ENCODE measurements at regions not wholly inside any gene's neighbourhood (a gene's known extent, or its start where the extent isn't known, plus 50 kb on each side); places are given as distances from the start of the nearest gene placed in this dataset.

DNA sequence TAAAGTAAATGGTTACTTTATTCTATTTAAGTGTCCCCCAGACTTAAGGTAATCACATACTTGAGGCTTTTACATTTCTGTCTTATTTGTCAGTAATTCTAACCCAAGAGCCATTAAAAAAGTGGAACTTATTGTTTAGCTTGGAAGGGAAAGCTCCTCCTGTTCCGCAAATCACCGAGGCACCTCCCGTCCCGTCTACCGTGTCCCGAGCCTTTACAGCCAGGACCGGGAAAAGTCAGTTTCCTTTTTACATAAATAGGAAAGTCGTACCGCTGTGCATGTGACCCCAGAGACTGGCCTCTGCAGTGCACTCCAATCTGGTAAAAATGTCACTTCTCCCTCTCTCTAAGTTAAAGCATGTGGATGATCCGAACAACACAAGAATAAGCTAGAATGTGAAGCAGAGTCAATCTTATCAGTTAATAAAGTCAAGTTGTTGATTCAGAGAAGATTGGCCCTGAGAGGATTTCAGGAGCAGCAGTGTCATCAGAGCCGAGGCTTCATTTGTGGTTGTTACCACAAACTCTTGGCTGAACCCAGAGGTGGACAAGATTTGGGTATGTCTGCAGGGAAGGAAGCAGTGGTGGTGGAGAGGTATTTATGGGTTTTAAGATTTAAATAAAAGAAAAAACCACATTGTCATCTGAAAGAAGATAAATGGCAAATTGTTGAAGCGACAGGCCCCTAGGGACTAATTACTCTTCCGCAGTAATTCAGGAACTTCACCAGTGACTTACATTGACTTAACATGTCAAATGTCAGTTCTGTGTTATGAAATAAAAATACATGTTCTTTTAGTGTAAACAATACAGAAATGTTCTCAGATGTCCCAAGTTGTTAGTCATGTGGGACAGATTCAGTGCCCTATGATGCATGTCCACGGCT is 316.6 kb upstream of the ZNF32 start:
- FAIRE-seq = no peak
- DNase-seq (ENCODE audit: low read depth, low spot score) = no peak
- no peak overlapping the region for H3K27ac ChIP-seq (ENCODE audit: control insufficient read depth, insufficient read depth, low read length)
- no peaks in the 10 kb centered on the region for H3K36me3 ChIP-seq (ENCODE audit: control insufficient read depth in 2 of 2, extremely low read depth in 1 of 2, insufficient read depth in 2 of 2, low read length in 2 of 2)
- H2AFZ ChIP-seq (ENCODE audit: control insufficient read depth, low read length) = no peak overlapping the region
- H3K27me3 ChIP-seq (ENCODE audit: control insufficient read depth, extremely low read depth, insufficient read depth, low read length) = no peaks in the 10 kb centered on the region
- TF ChIP-seq CTCF (optimal IDR thresholded peaks at IDR 0.05 in 1 of 3, IDR thresholded peaks at IDR 0.05 in 1 of 3, conservative IDR thresholded peaks at IDR 0.05 in 1 of 3; ENCODE audit: extremely low read depth in 1 of 3, insufficient read depth in 2 of 3, low read length in 3 of 3) (no peak), EZH2 (IDR thresholded peaks at IDR 0.05; ENCODE audit: low read length) (no peak)
- no peaks in the 10 kb centered on the region for H3K9me1 ChIP-seq (ENCODE audit: control insufficient read depth, extremely low read depth, insufficient read depth, low read length)
- H3K9ac ChIP-seq (ENCODE audit: control insufficient read depth, extremely low read depth, insufficient read depth, low read length) = no peak overlapping the region
- no peaks in the 10 kb centered on the region for H3K79me2 ChIP-seq (ENCODE audit: control insufficient read depth, insufficient read depth, low read length)
- no peaks in the 10 kb centered on the region for H3K4me1 ChIP-seq (ENCODE audit: control insufficient read depth, extremely low read depth, insufficient read depth, low read length)
- H4K20me1 ChIP-seq (ENCODE audit: control insufficient read depth, extremely low read depth, insufficient read depth, low read length) = no peaks in the 10 kb centered on the region
- dilution Hi-C loops (cut with MboI; ENCODE audit: extremely low pct_ligation_motif_present, low sequenced_read_pairs) = no loop called here
- H3K9me3 ChIP-seq (ENCODE audit: control insufficient read depth, low read depth, low read length) = no peaks in the 10 kb centered on the region
- no peak overlapping the region for H3K4me3 ChIP-seq (ENCODE audit: control insufficient read depth in 2 of 3, extremely low read depth in 1 of 3, insufficient read depth in 2 of 3, low read depth in 1 of 3, low read length in 3 of 3)
- no peak overlapping the region for H3K4me2 ChIP-seq (ENCODE audit: control insufficient read depth, extremely low read depth, insufficient read depth, low read depth, low read length)

GRCh38 chr10:43964486-43964885 is 315.8 kb upstream of the ZNF32 start:
- H3K27ac ChIP-seq (ENCODE audit: control insufficient read depth, insufficient read depth, low read length) = no peak overlapping the region
- no peaks in the 10 kb centered on the region for H3K27me3 ChIP-seq (ENCODE audit: control insufficient read depth, extremely low read depth, insufficient read depth, low read length)
- H2AFZ ChIP-seq (ENCODE audit: control insufficient read depth, low read length) = no peak overlapping the region
- TF ChIP-seq CTCF (optimal IDR thresholded peaks at IDR 0.05 in 1 of 3, IDR thresholded peaks at IDR 0.05 in 1 of 3, conservative IDR thresholded peaks at IDR 0.05 in 1 of 3; ENCODE audit: extremely low read depth in 1 of 3, insufficient read depth in 2 of 3, low read length in 3 of 3) = no peak
- TF ChIP-seq EZH2 (IDR thresholded peaks at IDR 0.05; ENCODE audit: low read length) = no peak
- no peak overlapping the region for H3K4me2 ChIP-seq (ENCODE audit: control insufficient read depth, extremely low read depth, insufficient read depth, low read depth, low read length)
- H3K9me3 ChIP-seq (ENCODE audit: control insufficient read depth, low read depth, low read length) = no peaks in the 10 kb centered on the region
- no peak overlapping the region for H3K4me3 ChIP-seq (ENCODE audit: control insufficient read depth in 2 of 3, extremely low read depth in 1 of 3, insufficient read depth in 2 of 3, low read depth in 1 of 3, low read length in 3 of 3)
- no peaks in the 10 kb centered on the region for H3K9me1 ChIP-seq (ENCODE audit: control insufficient read depth, extremely low read depth, insufficient read depth, low read length)
- no peaks in the 10 kb centered on the region for H4K20me1 ChIP-seq (ENCODE audit: control insufficient read depth, extremely low read depth, insufficient read depth, low read length)
- DNase-seq (ENCODE audit: low read depth, low spot score) = no peak
- H3K9ac ChIP-seq (ENCODE audit: control insufficient read depth, extremely low read depth, insufficient read depth, low read length) = no peak overlapping the region
- FAIRE-seq = no peak
- no peaks in the 10 kb centered on the region for H3K79me2 ChIP-seq (ENCODE audit: control insufficient read depth, insufficient read depth, low read length)
- dilution Hi-C loops (cut with MboI; ENCODE audit: extremely low pct_ligation_motif_present, low sequenced_read_pairs) = no loop called here
- H3K36me3 ChIP-seq (ENCODE audit: control insufficient read depth in 2 of 2, extremely low read depth in 1 of 2, insufficient read depth in 2 of 2, low read length in 2 of 2) = no peaks in the 10 kb centered on the region
- H3K4me1 ChIP-seq (ENCODE audit: control insufficient read depth, extremely low read depth, insufficient read depth, low read length) = no peaks in the 10 kb centered on the region
